Transverse colon (tissue), 4 donors: ENCODE measurements at regions not wholly inside any gene's neighbourhood (a gene's known extent, or its start where the extent isn't known, plus 50 kb on each side); places are given as distances from the start of the nearest gene placed in this dataset.

ENCODE experiments used
- DNase-seq: peaks from one replicate; pipeline ENCODE4 v3.0.0-alpha.2; 2019
- H3K27ac ChIP-seq, 4 donors: fragments of 200-600 bp; sonication (generic); 2 replicates each; pipeline ENCODE4 v1.5.1; 2016 to 2018; ENCODE audit warnings: inconsistent platforms in 4 of 4
- H3K27me3 ChIP-seq: fragments of 200-600 bp; sonication (generic); 2 replicates; pipeline ENCODE4 v1.5.1; 2017; ENCODE audit warnings: inconsistent platforms
- H3K36me3 ChIP-seq, 4 donors: fragments of 200-600 bp; sonication (generic); 2 replicates each; pipeline ENCODE4 v1.5.1; 2017 to 2019; ENCODE audit warnings: inconsistent platforms in 4 of 4
- H3K4me1 ChIP-seq, 4 donors: fragments of 200-600 bp; sonication (generic); 2 replicates each; pipeline ENCODE4 v1.5.1; 2017 to 2020; ENCODE audit warnings: inconsistent platforms in 4 of 4
- H3K4me3 ChIP-seq, 4 donors: fragments of 200-600 bp; sonication (generic); 1 replicate in 1 of 4; 2 replicates in 3 of 4; pipeline versions ENCODE4 v1.5.1 to v1.6.1; 2017 to 2019; ENCODE audit warnings: inconsistent platforms in 4 of 4
- H3K9me3 ChIP-seq, 2 donors: fragments of 200-600 bp; sonication (generic); 2 replicates each; pipeline ENCODE4 v1.5.1; 2017 to 2019; ENCODE audit warnings: inconsistent platforms in 2 of 2
- EP300 ChIP-seq: sonication (generic); formaldehyde crosslinking; IDR thresholded peaks from one replicate; pipeline ENCODE4 v1.6.1; 2017; ENCODE audit warnings: antibody characterized with exemption, low read depth
- POLR2A ChIP-seq: fragments of 450-650 bp; IDR thresholded peaks from one replicate; pipeline ENCODE4 v1.6.1; 2016; ENCODE audit warnings: antibody characterized with exemption, mild to moderate bottlenecking, moderate library complexity
- POLR2AphosphoS5 ChIP-seq, 3 donors: sonication (generic); formaldehyde crosslinking; IDR thresholded peaks; one replicate each; pipeline ENCODE4 v1.6.1; 2016; ENCODE audit warnings: antibody characterized with exemption in 3 of 3
- WGBS, 2 donors: methylation state at CpG; one replicate each; pipeline ENCODE4 v1.1.5; 2018; ENCODE audit warnings: low coverage in 1 of 2; 5-methylcytosine and 5-hydroxymethylcytosine counted together
- in situ Hi-C, 4 donors: fragments of 200-750 bp; cut with MboI; loops; one replicate each; pipeline versions ENCODE4 v1.15.0 to v1.15.1; 2017; ENCODE audit warnings: low sequenced_read_pairs in 3 of 4, low pct_ligation_motif_present in 1 of 4, low pct_unique_long_range_greater_than_20kb in 1 of 4
- intact Hi-C: fragments of 100-400 bp; cut with DNase I; formaldehyde crosslinking; loops from one replicate; pipeline ENCODE4 v1.15.1; 2023; ENCODE audit warnings: low total_unique reads
- TF ChIP-seq, protein P1 (sequence below), 5 experiments: fragments of 200-600 bp in 3 of 5; fragments of 450-650 bp in 2 of 5; sonication (generic) in 3 of 5; IDR thresholded peaks; 1 replicate in 2 of 5; 2 replicates in 3 of 5; pipeline ENCODE4 v1.5.1; 2016 to 2017; ENCODE audit warnings: antibody characterized with exemption in 5 of 5, inconsistent platforms in 3 of 5, mild to moderate bottlenecking in 2 of 5, moderate library complexity in 1 of 5

GRCh38 chr19:30115947-30116346, 173.9 kb downstream of the URI1 start:
- no peak for DNase-seq
- WGBS, 2 donors: 90% methylated on average over 2 of the region's 2 CpGs; no CpG with 5 or more reads in 1 of the 2 donors
- no peak overlapping the region for H3K27ac ChIP-seq
- H3K36me3 ChIP-seq: no peaks in the 10 kb centered on the region
- H3K9me3 ChIP-seq: no peaks in the 10 kb centered on the region
- no peaks in the 10 kb centered on the region for H3K4me1 ChIP-seq
- in situ Hi-C loops (no loop called here), intact Hi-C loops (no loop called here)
- H3K27me3 ChIP-seq: no peaks in the 10 kb centered on the region
- no peak for TF ChIP-seq POLR2AphosphoS5 (IDR thresholded peaks at IDR 0.05)
- TF ChIP-seq EP300: no peak
- TF ChIP-seq POLR2A: no peak
- TF ChIP-seq, protein P1, sequence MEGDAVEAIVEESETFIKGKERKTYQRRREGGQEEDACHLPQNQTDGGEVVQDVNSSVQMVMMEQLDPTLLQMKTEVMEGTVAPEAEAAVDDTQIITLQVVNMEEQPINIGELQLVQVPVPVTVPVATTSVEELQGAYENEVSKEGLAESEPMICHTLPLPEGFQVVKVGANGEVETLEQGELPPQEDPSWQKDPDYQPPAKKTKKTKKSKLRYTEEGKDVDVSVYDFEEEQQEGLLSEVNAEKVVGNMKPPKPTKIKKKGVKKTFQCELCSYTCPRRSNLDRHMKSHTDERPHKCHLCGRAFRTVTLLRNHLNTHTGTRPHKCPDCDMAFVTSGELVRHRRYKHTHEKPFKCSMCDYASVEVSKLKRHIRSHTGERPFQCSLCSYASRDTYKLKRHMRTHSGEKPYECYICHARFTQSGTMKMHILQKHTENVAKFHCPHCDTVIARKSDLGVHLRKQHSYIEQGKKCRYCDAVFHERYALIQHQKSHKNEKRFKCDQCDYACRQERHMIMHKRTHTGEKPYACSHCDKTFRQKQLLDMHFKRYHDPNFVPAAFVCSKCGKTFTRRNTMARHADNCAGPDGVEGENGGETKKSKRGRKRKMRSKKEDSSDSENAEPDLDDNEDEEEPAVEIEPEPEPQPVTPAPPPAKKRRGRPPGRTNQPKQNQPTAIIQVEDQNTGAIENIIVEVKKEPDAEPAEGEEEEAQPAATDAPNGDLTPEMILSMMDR (IDR thresholded peaks at IDR 0.05): no peak
- H3K4me3 ChIP-seq: no peak overlapping the region

- intact Hi-C loops: no loop called here
Observed at GRCh38 chr19:30116530-30116929, 174.5 kb downstream of the URI1 start.

GRCh38 chr19:30116984-30117555, 175.0 kb downstream of the URI1 start:
- in situ Hi-C loops (no loop called here), intact Hi-C loops (no loop called here)
- Histone ChIP-seq H3K9me3 (no peaks in the 10 kb centered on the region), H3K27ac (no peak overlapping the region), H3K36me3 (no peaks in the 10 kb centered on the region), H3K4me1 (no peaks in the 10 kb centered on the region), H3K27me3 (no peaks in the 10 kb centered on the region), H3K4me3 (no peak overlapping the region)
- 88 to 100% methylated on average over 1 to 13 of the region's 16 CpGs for WGBS, 2 donors
- DNase-seq: no peak
- no peak for TF ChIP-seq POLR2AphosphoS5 (IDR thresholded peaks at IDR 0.05)
- TF ChIP-seq EP300: no peak
- TF ChIP-seq POLR2A: no peak
- TF ChIP-seq, protein P1 (IDR thresholded peaks at IDR 0.05): no peak

More at GRCh38 chr19:30116530-30116929, 174.5 kb downstream of the URI1 start:
- Histone ChIP-seq H3K27ac (no peak overlapping the region), H3K9me3 (no peaks in the 10 kb centered on the region), H3K4me3 (no peak overlapping the region), H3K4me1 (no peaks in the 10 kb centered on the region), H3K27me3 (no peaks in the 10 kb centered on the region), H3K36me3 (no peaks in the 10 kb centered on the region)
- in situ Hi-C loops: no loop called here
- TF ChIP-seq, protein P1 (IDR thresholded peaks at IDR 0.05): no peak
- DNase-seq: no peak

GRCh38 chr19:30117636-30118145, 175.7 kb downstream of the URI1 start:
- DNase-seq: no peak
- H3K27me3 ChIP-seq: no peaks in the 10 kb centered on the region
- H3K27ac ChIP-seq: no peak overlapping the region
- intact Hi-C loops: no loop called here
- TF ChIP-seq, protein P1 (IDR thresholded peaks at IDR 0.05): no peak
- TF ChIP-seq EP300 (no peak), POLR2A (no peak), POLR2AphosphoS5 (IDR thresholded peaks at IDR 0.05) (no peak)
- H3K9me3 ChIP-seq: no peaks in the 10 kb centered on the region
- in situ Hi-C loops: no loop called here
- WGBS, 2 donors: 72 to 89% methylated on average over 2 to 12 of the region's 12 CpGs
- H3K4me3 ChIP-seq: no peak overlapping the region
- no peaks in the 10 kb centered on the region for H3K4me1 ChIP-seq
- H3K36me3 ChIP-seq: no peaks in the 10 kb centered on the region
